ENCODE measurements at regions not wholly inside any gene's neighbourhood (a gene's known extent, or its start where the extent isn't known, plus 50 kb on each side); places are given as distances from the start of the nearest gene placed in this dataset.
A peak's percentile ranks its signal among the peaks of the same experiment; 100 is the strongest.

DNA sequence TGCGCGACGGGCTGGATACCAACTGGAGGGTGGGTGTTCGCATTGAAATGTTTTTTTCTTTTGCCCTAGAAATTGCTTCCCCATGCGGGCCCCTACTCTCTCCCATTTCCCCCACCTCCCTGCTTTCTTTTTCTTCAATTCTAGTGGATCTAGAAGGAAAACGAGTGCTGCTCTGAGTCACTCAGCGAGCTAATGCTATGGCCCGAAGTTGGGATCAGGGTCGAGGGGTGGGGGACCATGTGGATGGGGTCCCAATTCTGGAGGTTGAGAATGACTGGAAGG is 71.5 kb downstream of the SOX4 start:
- H3K4me2 ChIP-seq (ENCODE audit: low read length) = peak overlapping the region; percentile 97
- Mint-ChIP-seq H3K27ac (ENCODE audit: unreplicated experiment) (peak overlapping the region; percentile 88), H3K4me3 (ENCODE audit: unreplicated experiment) (peak overlapping the region; percentile 98), H3K9me3 (ENCODE audit: unreplicated experiment) (no peaks in the 10 kb centered on the region), H3K36me3 (ENCODE audit: low read depth, unreplicated experiment) (no peaks in the 10 kb centered on the region), H3K27me3 (ENCODE audit: low read depth, unreplicated experiment) (peaks cover 11% of the 10 kb centered on the region), H3K4me1 (ENCODE audit: low read depth, unreplicated experiment) (peaks cover 14% of the 10 kb centered on the region)
- H3K27me3 ChIP-seq (ENCODE audit: insufficient read depth, low read length) = peaks cover 14% of the 10 kb centered on the region
- no peak for TF ChIP-seq EZH2 (IDR thresholded peaks at IDR 0.05; ENCODE audit: insufficient read depth, low read length)
- no peak for TF ChIP-seq CTCF (IDR thresholded peaks at IDR 0.05; ENCODE audit: insufficient read depth, low read depth, low read length)
- H4K20me1 ChIP-seq (ENCODE audit: insufficient read depth, low read length) = no peaks in the 10 kb centered on the region
- peaks cover 44% of the 10 kb centered on the region for H3K79me2 ChIP-seq (ENCODE audit: insufficient read depth, low read length)
- no peak for DNase-seq (ENCODE audit: low read depth)
- H3K4me1 ChIP-seq (ENCODE audit: insufficient read depth, low read length) = peaks cover 18% of the 10 kb centered on the region
- peak overlapping the region; percentile 94 for H2AFZ ChIP-seq (ENCODE audit: low read depth, low read length)
- peak overlapping the region; percentile 87 for H3K9ac ChIP-seq (ENCODE audit: low read length)
- H3K4me3 ChIP-seq (ENCODE audit: insufficient read depth, low read depth, low read length) = peak overlapping the region; percentile 62
- no peaks in the 10 kb centered on the region for H3K9me3 ChIP-seq (ENCODE audit: insufficient read depth, low read depth, low read length)
- H3K36me3 ChIP-seq (ENCODE audit: insufficient read depth, low read length) = no peaks in the 10 kb centered on the region
- H3K27ac ChIP-seq (ENCODE audit: low read depth, low read length) = no peak overlapping the region
- no peak for FAIRE-seq

DNA sequence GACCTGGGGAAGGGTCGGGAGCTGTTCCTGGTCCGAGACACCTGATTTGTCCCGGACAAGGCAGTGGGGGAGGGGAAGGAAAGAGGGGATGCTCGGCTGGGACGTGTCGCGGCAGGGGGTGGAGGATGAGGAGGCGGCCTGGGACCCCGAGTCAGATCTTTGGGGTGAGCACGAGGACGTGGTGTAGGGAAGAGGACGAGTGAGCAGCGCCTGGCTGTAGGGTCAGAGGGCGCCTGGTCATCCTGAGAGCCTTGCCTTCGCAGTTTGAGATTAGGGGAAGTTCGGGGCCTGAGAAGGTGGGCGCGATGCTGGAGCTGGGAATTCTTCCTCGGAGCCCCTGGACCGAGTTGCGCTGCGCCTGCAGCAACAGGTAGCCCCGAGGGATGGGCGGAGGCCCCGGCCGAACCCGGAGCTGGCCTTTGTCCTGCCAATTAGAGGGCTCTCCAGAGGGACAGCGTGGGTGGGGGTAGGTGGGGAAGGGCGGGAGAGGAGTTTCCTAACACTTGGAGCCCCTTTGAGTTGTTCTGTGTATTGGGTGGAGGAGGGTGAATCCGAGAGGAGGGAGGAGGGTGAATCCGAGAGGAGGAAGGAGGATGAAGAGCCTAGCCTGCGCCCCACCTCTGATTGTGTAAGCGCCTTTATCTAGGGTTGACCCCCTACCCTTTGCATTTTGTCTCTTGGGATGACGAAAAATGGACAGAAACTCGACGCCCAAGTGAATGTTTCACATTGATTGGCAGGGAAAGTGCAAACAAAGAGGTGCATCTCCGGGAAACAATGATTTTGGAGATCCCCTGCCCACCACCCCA is 72.0 kb downstream of the SOX4 start:
- Histone ChIP-seq H3K9me3 (ENCODE audit: insufficient read depth, low read depth, low read length) (no peaks in the 10 kb centered on the region), H3K4me2 (ENCODE audit: low read length) (peak overlapping the region; percentile 97), H3K4me3 (ENCODE audit: insufficient read depth, low read depth, low read length) (peak overlapping the region; percentile 62), H3K36me3 (ENCODE audit: insufficient read depth, low read length) (no peaks in the 10 kb centered on the region), H3K27ac (ENCODE audit: low read depth, low read length) (no peak overlapping the region), H3K79me2 (ENCODE audit: insufficient read depth, low read length) (peaks cover 49% of the 10 kb centered on the region), H3K4me1 (ENCODE audit: insufficient read depth, low read length) (peaks cover 18% of the 10 kb centered on the region), H3K9ac (ENCODE audit: low read length) (peak overlapping the region; percentile 87), H2AFZ (ENCODE audit: low read depth, low read length) (peak overlapping the region; percentile 94), H4K20me1 (ENCODE audit: insufficient read depth, low read length) (no peaks in the 10 kb centered on the region), H3K27me3 (ENCODE audit: insufficient read depth, low read length) (peaks cover 14% of the 10 kb centered on the region)
- no peak for FAIRE-seq
- no peaks in the 10 kb centered on the region for H3K36me3 Mint-ChIP-seq (ENCODE audit: low read depth, unreplicated experiment)
- DNase-seq (ENCODE audit: low read depth) = no peak
- TF ChIP-seq EZH2 (IDR thresholded peaks at IDR 0.05; ENCODE audit: insufficient read depth, low read length) (no peak), CTCF (IDR thresholded peaks at IDR 0.05; ENCODE audit: insufficient read depth, low read depth, low read length) (no peak)
- peaks cover 17% of the 10 kb centered on the region for H3K4me1 Mint-ChIP-seq (ENCODE audit: low read depth, unreplicated experiment)
- H3K4me3 Mint-ChIP-seq (ENCODE audit: unreplicated experiment) = peak overlapping the region; percentile 98
- H3K27me3 Mint-ChIP-seq (ENCODE audit: low read depth, unreplicated experiment) = peaks cover 11% of the 10 kb centered on the region
- peak overlapping the region; percentile 88 for H3K27ac Mint-ChIP-seq (ENCODE audit: unreplicated experiment)
- H3K9me3 Mint-ChIP-seq (ENCODE audit: unreplicated experiment) = no peaks in the 10 kb centered on the region

DNA sequence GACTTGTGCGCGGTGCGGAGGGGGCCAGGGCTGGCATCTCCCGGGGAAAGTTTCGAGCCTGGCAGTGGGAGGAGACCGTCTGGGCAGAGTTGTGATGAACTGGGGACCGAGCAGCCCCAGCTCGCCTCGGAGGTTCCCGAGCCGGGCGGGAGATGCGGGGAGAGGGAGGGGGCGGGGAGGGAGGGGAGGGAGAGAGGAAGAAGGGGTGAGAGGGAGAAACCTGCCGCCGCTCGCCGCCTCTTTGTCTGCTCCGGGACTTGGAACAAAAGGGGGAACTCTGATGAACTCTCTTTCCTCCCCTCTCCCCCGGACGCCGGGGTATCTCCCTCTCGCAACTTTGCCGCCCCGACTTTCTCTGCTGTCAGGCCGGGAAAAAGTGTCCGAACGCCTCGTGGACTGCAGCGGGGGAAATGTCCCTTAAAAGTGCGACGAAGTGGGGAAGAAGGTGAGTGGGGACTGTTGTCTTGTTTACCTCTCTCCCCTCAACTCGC is 72.7 kb downstream of the SOX4 start:
- peak overlapping the region; percentile 87 for H3K9ac ChIP-seq (ENCODE audit: low read length)
- DNase-seq (ENCODE audit: low read depth) (no peak), FAIRE-seq (no peak)
- TF ChIP-seq CTCF (IDR thresholded peaks at IDR 0.05; ENCODE audit: insufficient read depth, low read depth, low read length) (no peak), EZH2 (IDR thresholded peaks at IDR 0.05; ENCODE audit: insufficient read depth, low read length) (peak; percentile 19)
- H3K36me3 ChIP-seq (ENCODE audit: insufficient read depth, low read length) = no peaks in the 10 kb centered on the region
- peaks cover 18% of the 10 kb centered on the region for H3K4me1 ChIP-seq (ENCODE audit: insufficient read depth, low read length)
- H3K27ac ChIP-seq (ENCODE audit: low read depth, low read length) = peak overlapping the region; percentile 48
- peaks cover 11% of the 10 kb centered on the region for H3K27me3 Mint-ChIP-seq (ENCODE audit: low read depth, unreplicated experiment)
- H3K27me3 ChIP-seq (ENCODE audit: insufficient read depth, low read length) = peaks cover 14% of the 10 kb centered on the region
- H3K9me3 ChIP-seq (ENCODE audit: insufficient read depth, low read depth, low read length) = no peaks in the 10 kb centered on the region
- peak overlapping the region; percentile 70 for H3K4me3 ChIP-seq (ENCODE audit: insufficient read depth, low read depth, low read length)
- no peaks in the 10 kb centered on the region for H3K9me3 Mint-ChIP-seq (ENCODE audit: unreplicated experiment)
- peaks cover 17% of the 10 kb centered on the region for H3K4me1 Mint-ChIP-seq (ENCODE audit: low read depth, unreplicated experiment)
- H3K36me3 Mint-ChIP-seq (ENCODE audit: low read depth, unreplicated experiment) = no peaks in the 10 kb centered on the region
- no peak overlapping the region for H3K27ac Mint-ChIP-seq (ENCODE audit: unreplicated experiment)
- H3K4me3 Mint-ChIP-seq (ENCODE audit: unreplicated experiment) = peak overlapping the region; percentile 98
- H3K79me2 ChIP-seq (ENCODE audit: insufficient read depth, low read length) = peaks cover 55% of the 10 kb centered on the region
- H3K4me2 ChIP-seq (ENCODE audit: low read length) = peak overlapping the region; percentile 97
- peak overlapping the region; percentile 94 for H2AFZ ChIP-seq (ENCODE audit: low read depth, low read length)
- H4K20me1 ChIP-seq (ENCODE audit: insufficient read depth, low read length) = no peaks in the 10 kb centered on the region
